Cardiac septum (tissue), 1 donor: ENCODE measurements at regions not wholly inside any gene's neighbourhood (a gene's known extent, or its start where the extent isn't known, plus 50 kb on each side); places are given as distances from the start of the nearest gene placed in this dataset.

Experiments
- DNase-seq: peaks from one replicate; pipeline ENCODE4 v3.0.0-alpha.2; 2020; ENCODE audit warnings: low spot score
- intact Hi-C: fragments of 100-400 bp; cut with DNase I; formaldehyde crosslinking; loops from one replicate; pipeline ENCODE4 v1.14.0; 2022
- donor health status: DM: no; HTN: no; CAD: no.

DNA sequence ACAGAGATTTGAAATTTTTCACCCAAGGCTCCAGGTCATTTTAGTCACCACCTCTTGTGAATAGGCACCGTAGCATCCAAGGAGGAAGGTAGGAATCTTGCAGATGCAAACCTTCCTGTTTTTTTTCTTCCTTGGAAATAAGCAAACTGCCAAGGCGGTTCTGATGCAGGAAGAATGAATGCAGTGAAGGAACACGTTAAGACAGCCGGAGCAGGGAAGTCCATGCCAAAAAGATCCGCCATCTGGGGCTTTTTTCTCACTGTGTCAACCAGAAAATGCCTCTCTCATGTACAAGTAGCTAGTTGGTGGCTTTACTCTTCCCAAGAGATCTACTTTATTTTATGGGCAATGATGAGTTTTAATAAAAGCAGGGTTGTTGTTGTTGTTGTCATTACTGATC is 142.4 kb downstream of the ZIC5 start:
- DNase-seq: no peak
- intact Hi-C loops: no loop called here

GRCh38 chr13:99828735-99829134 is 142.8 kb downstream of the ZIC5 start:
- intact Hi-C loops: no loop called here
- DNase-seq: no peak

DNA sequence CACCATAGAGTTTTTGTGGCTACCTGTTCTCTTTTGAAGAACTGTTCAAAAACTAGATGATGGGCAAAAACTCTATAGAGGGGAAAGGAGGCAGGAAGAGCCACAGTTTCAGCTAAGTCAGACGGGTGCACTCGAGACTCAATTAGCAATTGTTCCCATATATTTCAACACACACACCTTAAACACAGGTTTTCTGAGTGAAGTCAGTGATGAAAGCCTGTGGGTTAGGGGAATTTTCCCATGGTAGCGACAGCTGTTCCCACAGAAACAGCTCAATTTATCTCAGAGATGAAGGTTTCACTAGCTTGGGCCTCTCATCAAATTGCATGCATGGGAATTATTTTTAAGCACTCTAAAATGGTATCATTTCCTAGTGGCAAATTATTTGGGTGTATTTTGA is 143.4 kb downstream of the ZIC5 start:
- no peak for DNase-seq
- intact Hi-C loops: no loop called here

- intact Hi-C loops: no loop called here
- DNase-seq: no peak
These were observed 144.4 kb downstream of the ZIC5 start for GRCh38 chr13:99827011-99827772.

- intact Hi-C loops: no loop called here
- DNase-seq: no peak
These were observed 147.6 kb downstream of the ZIC5 start for GRCh38 chr13:99823961-99824360.

DNA sequence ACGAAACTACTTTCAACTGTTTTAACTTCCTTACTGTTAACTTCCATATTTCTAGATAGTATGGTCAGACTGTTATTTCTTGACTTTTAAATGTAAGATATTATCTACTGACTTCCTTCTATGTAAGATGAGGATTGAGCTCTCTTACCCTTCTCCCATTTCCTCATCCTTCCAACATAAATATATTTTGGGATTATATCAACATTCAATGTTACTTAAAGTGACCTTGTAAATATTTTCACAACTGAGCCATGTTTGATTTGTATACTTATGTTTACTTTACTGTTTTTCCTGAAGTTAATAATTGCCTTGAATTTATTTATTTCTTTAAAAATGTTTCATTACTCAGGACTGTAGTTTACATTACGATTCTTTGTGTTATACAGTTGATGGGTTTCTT is 148.7 kb downstream of the ZIC5 start:
- no peak for DNase-seq
- intact Hi-C loops: no loop called here

DNA sequence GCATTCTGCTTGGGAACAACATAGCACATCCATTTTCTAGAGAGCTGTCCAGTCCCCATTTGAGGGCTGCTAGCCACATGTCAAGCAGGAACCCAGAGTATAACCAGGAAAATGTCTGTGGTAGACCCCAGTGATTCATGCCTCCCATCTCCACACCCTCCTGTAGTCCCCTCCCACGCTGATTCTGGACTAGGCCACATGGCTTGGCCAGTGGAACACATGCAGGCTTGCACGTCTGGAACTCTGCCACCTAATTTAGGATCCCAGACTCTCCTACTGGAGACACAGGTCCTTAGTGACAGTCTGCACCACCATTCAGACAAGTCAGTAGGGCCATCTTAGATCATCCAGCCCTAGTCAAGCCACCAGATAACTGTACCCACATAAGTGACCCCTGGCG is 149.8 kb downstream of the ZIC5 start:
- DNase-seq: no peak
- intact Hi-C loops: no loop called here

DNA sequence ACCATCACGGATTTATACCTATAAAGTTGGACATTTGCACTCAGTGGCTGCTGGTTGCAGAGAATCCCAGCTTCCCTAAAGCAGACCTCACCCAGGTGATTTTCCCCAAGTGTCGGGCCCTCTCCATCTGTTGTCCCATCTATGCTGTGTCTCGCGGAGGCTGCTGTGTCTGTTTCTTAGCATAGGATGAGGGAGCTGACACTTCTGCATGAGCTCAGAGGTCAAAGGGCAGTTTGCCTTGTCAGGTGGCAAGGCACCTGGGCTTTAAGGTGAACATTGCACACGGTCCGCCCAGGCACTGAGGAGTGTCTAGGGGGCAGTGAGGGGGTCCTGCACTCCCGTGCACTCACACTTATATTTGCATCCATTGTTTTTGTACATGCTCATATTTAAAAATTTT is 151.6 kb downstream of the ZIC5 start:
- intact Hi-C loops: no loop called here
- DNase-seq: no peak

DNA sequence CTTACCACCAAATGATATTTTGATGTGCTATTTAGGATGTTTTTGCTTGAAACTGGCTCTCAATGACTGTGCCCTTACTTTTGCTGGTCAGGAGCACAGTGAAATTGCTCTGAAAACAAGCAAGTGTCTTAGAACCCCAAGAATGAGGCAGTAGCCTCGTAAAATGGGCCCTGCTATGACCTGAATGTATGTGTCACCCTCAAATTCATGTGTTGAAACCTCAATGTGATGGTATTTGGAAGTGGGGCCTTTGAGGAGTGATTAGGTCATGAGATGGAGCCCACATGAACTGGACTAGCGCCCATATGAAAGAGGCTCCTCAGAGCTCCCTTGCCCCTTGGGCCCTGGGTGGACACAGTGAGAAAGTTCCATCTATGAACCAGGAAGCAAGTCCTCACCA is 155.2 kb downstream of the ZIC5 start:
- no peak for DNase-seq
- intact Hi-C loops: no loop called here

- DNase-seq: no peak
- intact Hi-C loops: no loop called here
These were observed 158.1 kb downstream of the ZIC5 start for GRCh38 chr13:99813336-99814095.

DNA sequence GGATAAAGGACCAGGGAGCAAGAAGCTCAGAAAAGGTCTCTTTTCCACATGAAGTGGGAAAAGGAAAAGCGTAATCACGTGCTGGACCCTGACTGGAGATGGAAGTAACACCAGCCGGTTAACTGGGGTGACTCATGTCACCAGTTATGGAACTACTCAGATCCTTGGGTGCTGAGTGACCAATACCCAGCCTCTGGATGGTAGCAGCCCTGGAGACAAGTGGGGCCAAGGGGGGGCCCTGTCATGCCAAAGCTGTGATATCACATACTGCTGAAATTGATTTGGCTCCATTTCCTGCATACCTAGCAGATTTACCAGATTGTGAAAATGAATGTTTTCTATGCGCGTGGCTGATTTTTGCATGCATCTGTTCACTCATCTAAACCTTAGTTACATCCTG is 158.9 kb downstream of the ZIC5 start:
- intact Hi-C loops: no loop called here

GRCh38 chr13:99811067-99811700 is 160.4 kb downstream of the ZIC5 start:
- DNase-seq: no peak
- intact Hi-C loops: no loop called here

More for the DNA sequence above, 158.9 kb downstream of the ZIC5 start:
- no peak for DNase-seq

DNA sequence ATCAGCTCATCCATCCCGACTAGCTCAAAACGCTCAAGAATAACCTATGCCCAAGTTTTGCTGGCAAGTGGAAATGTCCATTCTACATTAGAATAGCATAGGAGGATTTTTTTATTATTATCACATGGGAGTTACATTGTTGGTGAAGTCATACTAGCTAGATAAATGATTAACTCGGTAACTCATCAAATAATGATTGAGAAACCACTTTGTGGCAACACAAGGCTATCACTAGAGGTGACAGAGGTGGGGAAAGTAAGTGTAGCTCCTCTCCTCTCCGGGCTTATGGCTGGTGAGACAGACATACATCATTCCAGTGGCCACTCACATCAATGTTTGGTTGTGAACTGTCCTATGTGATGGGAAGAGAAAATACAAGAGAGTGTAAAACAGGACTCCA is 161.6 kb downstream of the ZIC5 start:
- intact Hi-C loops: no loop called here
- no peak for DNase-seq

DNA sequence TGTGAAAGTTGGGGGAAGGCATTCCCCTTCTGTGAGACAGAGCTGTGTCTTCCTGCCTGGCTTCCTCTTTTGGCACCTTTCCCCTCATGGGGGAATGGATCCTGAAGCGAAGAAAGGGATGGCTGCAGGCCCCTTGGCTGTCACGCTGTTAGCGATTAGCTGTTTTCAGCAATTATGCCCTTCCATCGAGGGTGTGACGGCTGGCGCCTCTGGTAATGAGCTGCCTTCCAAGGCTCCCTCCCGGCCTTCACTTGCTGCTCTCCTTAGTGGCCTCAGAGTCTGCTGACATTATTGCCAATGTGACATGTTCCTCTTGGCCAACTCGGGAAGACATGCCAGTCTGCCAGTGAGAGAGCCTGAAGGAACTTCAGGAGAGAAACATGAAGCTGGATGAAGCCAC is 162.1 kb downstream of the ZIC5 start:
- no peak for DNase-seq
- intact Hi-C loops: no loop called here

DNA sequence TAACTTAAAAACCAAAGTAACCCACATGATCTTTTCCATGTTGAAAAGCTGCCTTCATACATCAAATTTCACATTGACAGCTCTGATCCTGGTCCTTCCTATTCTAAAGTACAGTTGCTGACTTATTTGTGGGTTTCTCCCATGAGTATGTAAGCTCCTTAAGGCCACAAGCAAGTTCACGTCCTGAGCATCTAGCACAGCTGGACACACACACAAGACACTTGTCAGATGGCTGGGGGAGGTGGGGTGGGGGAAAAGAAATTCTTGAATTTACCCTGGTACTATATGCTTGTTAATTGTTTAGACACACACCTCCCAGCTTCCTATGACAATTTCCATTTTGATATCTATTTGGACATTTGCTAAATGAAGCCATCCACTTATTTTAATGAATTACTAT is 162.8 kb downstream of the ZIC5 start:
- intact Hi-C loops: no loop called here

GRCh38 chr13:99806671-99807070 is 164.9 kb downstream of the ZIC5 start:
- no peak for DNase-seq
- intact Hi-C loops: no loop called here

More for the DNA sequence above, 162.8 kb downstream of the ZIC5 start:
- DNase-seq: no peak

- DNase-seq: no peak
- intact Hi-C loops: no loop called here
These were observed 166.2 kb downstream of the ZIC5 start for GRCh38 chr13:99805361-99805760.

DNA sequence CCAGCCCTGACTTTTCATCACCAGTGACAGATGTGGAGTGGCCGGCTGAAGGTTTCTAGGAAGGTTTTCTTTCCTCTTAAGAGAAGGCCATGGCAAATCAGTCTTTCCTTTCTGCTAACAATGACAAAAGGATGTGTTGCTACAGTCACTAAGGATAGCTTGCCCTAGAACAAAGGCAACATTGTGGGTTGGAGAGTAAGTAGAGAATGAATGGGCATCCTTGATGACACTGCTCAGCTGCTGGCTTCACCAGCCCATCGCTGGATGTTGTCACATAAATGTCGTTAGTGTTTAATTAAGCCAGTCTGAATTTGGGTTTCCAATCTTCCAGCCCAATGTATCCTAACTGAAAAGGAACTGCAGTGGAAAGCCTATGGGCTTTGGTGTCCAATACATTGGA is 168.4 kb downstream of the ZIC5 start:
- no peak for DNase-seq
- intact Hi-C loops: no loop called here

GRCh38 chr13:99802416-99802815 is 169.2 kb downstream of the ZIC5 start:
- intact Hi-C loops: no loop called here

GRCh38 chr13:99800951-99801350 is 170.6 kb downstream of the ZIC5 start:
- intact Hi-C loops: no loop called here
- DNase-seq: no peak

More at GRCh38 chr13:99802416-99802815, 169.2 kb downstream of the ZIC5 start:
- DNase-seq: no peak

GRCh38 chr13:99800011-99800410 is 171.6 kb downstream of the ZIC5 start:
- no peak for DNase-seq
- intact Hi-C loops: no loop called here
